ENCODE measurements at regions not wholly inside any gene's neighbourhood (a gene's known extent, or its start where the extent isn't known, plus 50 kb on each side); places are given as distances from the start of the nearest gene placed in this dataset.

- WGBS (ENCODE audit: low lambda C conversion rate) = 55% methylated on average over 11 of the region's 11 CpGs
- CTCF ChIA-PET = interaction anchor here (1.6 kb wide), 1 partner anchor 9 kb away, joined by 6 read pairs; no protein-coding TSS in a partner anchor
- no peak for DNase-seq
- no peaks in the 10 kb centered on the region for H3K4me1 ChIP-seq (ENCODE audit: control insufficient read depth in 1 of 2, insufficient read depth in 2 of 2, low read depth in 1 of 2, low read length in 1 of 2)
- H3K36me3 ChIP-seq (replicated peaks in 1 of 2; ENCODE audit: control insufficient read depth in 1 of 2, insufficient read depth in 2 of 2, low read length in 1 of 2) = no peaks in the 10 kb centered on the region
- no peaks in the 10 kb centered on the region for H3K9me2 ChIP-seq
- H3K9me3 ChIP-seq = no peaks in the 10 kb centered on the region; the same call in 1 of the 2 replicates
- POLR2A ChIA-PET = no interaction called here
- no peak overlapping the region for H3K4me3 ChIP-seq (ENCODE audit: low read depth in 2 of 2, low read length in 1 of 2)
- no peak overlapping the region for H2AFZ ChIP-seq (ENCODE audit: low read depth)
- H3F3A ChIP-seq (replicated peaks; ENCODE audit: insufficient read depth) = no peaks in the 10 kb centered on the region
- H4K20me1 ChIP-seq (ENCODE audit: insufficient read depth) = no peaks in the 10 kb centered on the region
- no peaks in the 10 kb centered on the region for H3K27me3 ChIP-seq (ENCODE audit: insufficient read depth)
- no peak overlapping the region for H3K4me2 ChIP-seq
- no peaks in the 10 kb centered on the region for H3K79me2 ChIP-seq (ENCODE audit: insufficient read depth)
- no peak overlapping the region for H3K27ac ChIP-seq (ENCODE audit: low read depth in 2 of 2, low read length in 1 of 2)
- no peak overlapping the region for H3K9ac ChIP-seq
- no peak for TF ChIP-seq USF1 (IDR thresholded peaks at IDR 0.05; ENCODE audit: borderline replicate concordance, low read depth)
- no peak for TF ChIP-seq SIN3A (IDR thresholded peaks at IDR 0.05; ENCODE audit: borderline replicate concordance, low read depth, low read length)
- no peak for TF ChIP-seq CTCF (IDR thresholded peaks at IDR 0.05)
- no peak for TF ChIP-seq ZBTB33 (IDR thresholded peaks at IDR 0.05; ENCODE audit: borderline replicate concordance, low read depth)
- TF ChIP-seq FOSL2 (IDR thresholded peaks at IDR 0.05; ENCODE audit: borderline replicate concordance, low read depth) = no peak
- TF ChIP-seq MXI1 (IDR thresholded peaks at IDR 0.05; ENCODE audit: low read depth, low read length) = no peak
- no peak for TF ChIP-seq SMC3 (IDR thresholded peaks at IDR 0.05; ENCODE audit: low read depth, low read length)
- no peak for TF ChIP-seq REST (IDR thresholded peaks at IDR 0.05; ENCODE audit: low read depth, low read length)
- no peak for TF ChIP-seq FOXM1 (IDR thresholded peaks at IDR 0.05; ENCODE audit: low read depth)
- no peak for TF ChIP-seq MEF2A (IDR thresholded peaks at IDR 0.05; ENCODE audit: borderline replicate concordance, low read depth)
- no peak for TF ChIP-seq USF2 (IDR thresholded peaks at IDR 0.05; ENCODE audit: borderline replicate concordance, low read depth, low read length)
Measured at GRCh38 chr16:79348521-79349306, 251.8 kb downstream of the MAF start.

Data from SK-N-SH (cell line).